SK-N-SH treated with all-trans-retinoic acid at 6 μM for 48 hours (cell line): ENCODE measurements at regions not wholly inside any gene's neighbourhood (a gene's known extent, or its start where the extent isn't known, plus 50 kb on each side); places are given as distances from the start of the nearest gene placed in this dataset.

ENCODE experiments used
- CSDC2 ChIP-seq: fragments of 250-450 bp; sonication (Bioruptor Pico); IDR thresholded peaks from 2 replicates; pipeline ENCODE4 v1.5.0; 2020; ENCODE audit warnings: mild to moderate bottlenecking, moderate library complexity
- TOX ChIP-seq: fragments of 250-450 bp; sonication (Bioruptor Pico); IDR thresholded peaks from 2 replicates; pipeline ENCODE4 v1.8.0; 2021; ENCODE audit warnings: mild to moderate bottlenecking, moderate library complexity, borderline replicate concordance
- ZNF70 ChIP-seq: fragments of 450-650 bp; formaldehyde crosslinking; IDR thresholded peaks from 2 replicates; pipeline ENCODE4 v1.5.0; 2020; ENCODE audit warnings: mild to moderate bottlenecking, moderate library complexity

GRCh38 chr5:60535198-60535597 lies 164.8 kb downstream of the DEPDC1B start:
- no peak for TF ChIP-seq ZNF70 (CRISPR knock-in tag)
- no peak for TF ChIP-seq CSDC2 (CRISPR knock-in tag)
- TF ChIP-seq TOX (CRISPR knock-in tag), result no peak
